Glomerular visceral epithelial cell (primary cell): ENCODE measurements at regions not wholly inside any gene's neighbourhood (a gene's known extent, or its start where the extent isn't known, plus 50 kb on each side); places are given as distances from the start of the nearest gene placed in this dataset.
"Not testable (repeated sequence)": the region's sequence is repeated elsewhere in the genome, so short reads cannot be mapped to it uniquely, and the experiment has no call there.

ENCODE experiments used
- DNase-seq: peaks from one replicate; pipeline ENCODE4 v3.0.0-alpha.2; 2016; ENCODE audit errors: extremely low spot score

DNA sequence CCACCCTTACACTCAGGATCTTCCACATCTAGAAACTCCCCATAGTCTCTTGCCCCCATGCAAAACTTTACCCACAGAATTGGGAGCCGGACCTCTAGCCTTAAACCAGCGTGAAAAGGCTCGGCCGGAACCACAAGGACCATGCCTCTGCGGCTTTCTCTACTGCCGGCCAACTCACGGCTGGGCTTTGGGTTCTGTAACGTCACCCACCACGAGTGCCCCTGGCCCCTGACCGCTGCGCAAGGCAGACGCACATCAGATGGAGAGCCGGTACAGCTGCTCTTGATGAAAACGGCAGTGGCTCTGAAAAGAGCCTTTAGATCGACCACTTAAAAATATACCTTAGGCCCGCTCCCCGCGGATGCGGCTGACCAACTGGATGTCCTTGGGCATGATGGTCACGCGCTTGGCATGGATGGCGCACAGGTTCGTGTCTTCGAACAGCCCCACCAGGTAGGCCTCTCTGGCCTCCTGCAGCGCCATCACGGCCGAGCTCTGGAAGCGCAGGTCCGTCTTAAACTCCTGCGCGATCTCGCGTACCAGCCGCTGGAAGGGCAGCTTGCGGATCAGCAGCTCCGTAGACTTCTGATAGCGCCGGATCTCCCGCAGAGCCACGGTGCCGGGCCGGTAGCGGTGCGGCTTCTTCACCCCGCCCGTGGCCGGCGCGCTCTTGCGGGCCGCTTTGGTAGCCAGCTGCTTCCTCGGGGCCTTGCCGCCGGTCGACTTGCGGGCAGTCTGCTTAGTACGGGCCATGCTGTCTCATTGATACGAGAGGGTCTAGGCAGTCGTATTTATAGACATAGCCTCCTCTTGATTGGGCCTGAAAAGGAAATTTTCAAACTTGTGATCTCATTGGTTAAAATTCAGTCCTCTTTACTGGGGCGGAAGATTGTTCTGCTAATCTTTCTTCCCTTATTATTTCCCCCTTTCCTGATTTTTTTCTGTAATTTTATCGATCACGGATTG is 66.3 kb downstream of the FAM72C start:
- DNase-seq, result peak; percentile 26

GRCh38 chr1:143904622-143904979 is 67.2 kb downstream of the FAM72C start:
- DNase-seq, result not testable (repeated sequence)

DNA sequence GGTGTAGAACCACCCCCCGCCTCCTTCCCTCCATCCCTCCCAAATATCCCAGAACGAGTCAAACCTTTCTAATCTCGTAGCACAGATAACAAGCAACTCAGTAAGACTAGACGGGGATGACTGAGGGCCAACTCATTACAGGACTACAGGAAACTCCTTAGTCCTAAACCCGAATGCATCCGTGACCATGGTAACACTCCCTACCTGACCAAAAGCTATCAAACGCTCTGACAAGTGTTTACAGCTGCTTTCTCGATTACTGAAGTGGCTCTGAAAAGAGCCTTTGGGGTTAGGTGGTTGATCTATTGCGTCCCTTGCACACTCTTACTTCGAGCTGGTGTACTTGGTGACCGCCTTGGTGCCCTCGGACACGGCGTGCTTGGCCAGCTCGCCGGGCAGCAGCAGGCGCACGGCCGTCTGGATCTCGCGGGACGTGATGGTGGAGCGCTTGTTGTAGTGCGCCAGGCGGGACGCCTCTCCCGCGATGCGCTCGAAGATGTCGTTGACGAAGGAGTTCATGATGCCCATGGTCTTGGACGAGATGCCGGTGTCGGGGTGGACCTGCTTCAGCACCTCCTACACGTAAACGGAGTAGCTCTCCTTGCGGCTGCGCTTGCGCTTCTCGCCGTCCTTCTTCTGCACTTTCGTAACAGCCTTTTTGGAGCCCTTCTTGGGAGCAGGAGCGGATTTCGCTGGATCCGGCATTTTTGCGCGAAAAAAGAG is 67.7 kb downstream of the FAM72C start:
- peak; percentile 44 for DNase-seq

GRCh38 chr1:143896377-143896776 is 75.4 kb downstream of the FAM72C start:
- DNase-seq, result not testable (repeated sequence)

DNA sequence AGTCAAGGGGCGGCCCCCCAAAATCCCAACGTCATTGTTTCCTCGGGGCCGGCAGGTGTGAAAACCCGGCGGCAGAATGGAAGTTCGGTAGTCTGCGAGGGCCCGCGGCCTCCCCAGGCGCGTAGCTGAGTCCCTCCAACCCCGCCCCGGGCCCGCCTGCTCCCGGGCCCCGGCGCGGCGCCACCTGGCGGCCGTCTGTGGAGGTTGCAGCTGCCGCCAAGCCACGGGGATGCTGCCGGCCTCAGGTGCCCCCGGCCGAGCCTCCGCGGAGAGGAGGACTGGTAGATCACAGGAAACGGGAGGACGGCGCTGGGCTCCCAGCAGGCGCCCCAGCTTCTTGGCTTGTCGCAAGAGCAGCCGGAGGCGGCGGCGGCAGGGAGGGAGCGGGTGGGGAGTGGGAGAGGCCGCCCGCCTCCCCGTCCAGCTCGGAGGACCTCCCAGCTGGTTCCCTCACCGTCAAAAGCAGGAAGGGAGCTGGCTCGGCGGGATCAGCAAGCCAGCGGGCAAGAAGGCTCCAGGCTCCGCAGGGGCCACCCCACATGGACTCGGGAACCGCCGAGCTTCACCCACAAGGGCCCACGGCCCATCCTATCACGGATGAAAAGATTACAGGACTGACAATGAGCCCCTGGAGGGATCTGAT is 86.7 kb downstream of the FAM72C start:
- DNase-seq, result peak; percentile 52

GRCh38 chr1:143884532-143884931 is 87.3 kb downstream of the FAM72C start:
- not testable (repeated sequence) for DNase-seq

GRCh38 chr1:143879757-143880536 is 91.8 kb downstream of the FAM72C start:
- DNase-seq, result not testable (repeated sequence)

DNA sequence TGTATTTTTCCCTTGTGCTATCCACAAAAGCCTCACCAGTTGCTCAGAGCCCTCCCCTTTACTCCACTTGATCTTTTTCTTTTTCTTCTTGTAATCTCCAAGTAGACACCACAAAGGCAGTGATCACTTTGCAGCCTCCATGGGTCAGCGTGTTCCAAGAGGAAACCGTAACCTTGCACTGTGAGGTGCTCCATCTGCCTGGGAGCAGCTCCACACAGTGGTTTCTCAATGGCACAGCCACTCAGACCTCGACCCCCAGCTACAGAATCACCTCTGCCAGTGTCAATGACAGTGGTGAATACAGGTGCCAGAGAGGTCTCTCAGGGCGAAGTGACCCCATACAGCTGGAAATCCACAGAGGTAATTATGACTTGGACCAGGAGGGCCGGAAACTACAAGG is 95.8 kb downstream of the FAM72C start:
- DNase-seq, result not testable (repeated sequence)

DNA sequence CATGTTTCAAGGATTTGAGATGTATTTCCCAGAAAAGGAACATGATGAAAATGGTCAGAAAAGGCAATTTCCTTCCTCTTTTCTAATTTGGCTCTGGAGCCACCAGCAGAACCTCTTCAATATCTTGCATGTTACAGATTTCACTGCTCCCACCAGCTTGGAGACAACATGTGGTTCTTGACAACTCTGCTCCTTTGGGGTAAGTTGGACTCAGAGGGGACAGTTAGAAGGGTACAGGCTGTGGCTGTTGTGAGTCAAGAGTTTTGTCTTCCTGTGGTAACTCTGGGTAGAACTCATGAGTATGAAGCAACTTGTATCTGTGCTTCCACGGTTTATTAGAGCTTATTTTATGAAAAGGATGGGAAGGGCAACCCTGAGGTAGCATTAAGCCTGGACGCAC is 97.2 kb downstream of the FAM72C start:
- DNase-seq, result not testable (repeated sequence)

DNA sequence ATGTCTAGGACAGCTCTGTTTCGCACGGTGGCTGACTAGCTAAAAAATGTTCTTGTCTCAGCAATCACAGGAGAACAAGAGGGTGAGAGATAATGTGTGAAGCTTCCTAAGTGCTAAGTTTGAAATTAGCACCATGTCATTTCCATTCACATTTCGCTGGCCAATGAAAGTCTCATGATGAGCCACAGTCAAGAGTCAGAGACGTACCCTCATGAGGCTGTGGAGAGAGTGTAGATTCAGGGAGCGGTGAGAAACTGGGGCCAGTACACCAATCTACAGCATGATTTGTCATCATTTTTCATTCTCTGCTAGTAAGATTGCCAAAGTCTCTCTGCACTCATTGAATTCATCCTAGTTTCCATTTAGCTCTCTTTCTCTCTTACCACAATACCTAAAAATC is 98.1 kb downstream of the FAM72C start:
- DNase-seq, result not testable (repeated sequence)

- not testable (repeated sequence) for DNase-seq
These were observed 101.4 kb downstream of the FAM72C start for GRCh38 chr1:143870388-143870787.

DNA sequence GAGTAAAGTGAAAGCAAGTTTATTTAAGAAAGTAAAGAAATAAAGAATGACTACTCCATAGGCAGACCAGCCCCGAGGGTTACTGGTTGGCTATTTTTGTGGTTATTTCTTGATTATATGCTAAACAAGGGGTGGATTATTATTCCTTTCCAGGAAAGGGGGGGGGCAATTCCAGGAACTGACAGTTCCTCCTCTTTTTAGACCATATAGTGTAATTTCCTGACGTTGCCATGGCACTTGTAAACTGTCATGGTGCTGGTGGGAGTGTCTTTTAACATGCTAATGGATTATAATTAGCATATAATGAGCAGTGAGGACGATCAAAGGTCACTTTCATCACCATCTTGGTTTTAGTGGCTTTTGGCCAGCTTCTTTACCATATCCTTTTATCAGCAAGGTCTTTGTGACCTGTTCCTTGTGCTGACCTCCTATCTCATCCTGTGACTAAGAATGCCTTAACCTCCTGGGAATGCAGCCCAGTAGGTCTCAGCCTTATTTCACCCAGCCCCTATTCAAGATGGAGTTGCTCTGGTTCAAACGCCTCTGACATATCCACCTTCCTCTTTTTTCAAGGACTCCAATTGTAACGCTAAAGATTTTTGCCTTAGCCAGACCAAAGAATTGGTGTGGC is 104.1 kb downstream of the FAM72C start:
- not testable (repeated sequence) for DNase-seq

DNA sequence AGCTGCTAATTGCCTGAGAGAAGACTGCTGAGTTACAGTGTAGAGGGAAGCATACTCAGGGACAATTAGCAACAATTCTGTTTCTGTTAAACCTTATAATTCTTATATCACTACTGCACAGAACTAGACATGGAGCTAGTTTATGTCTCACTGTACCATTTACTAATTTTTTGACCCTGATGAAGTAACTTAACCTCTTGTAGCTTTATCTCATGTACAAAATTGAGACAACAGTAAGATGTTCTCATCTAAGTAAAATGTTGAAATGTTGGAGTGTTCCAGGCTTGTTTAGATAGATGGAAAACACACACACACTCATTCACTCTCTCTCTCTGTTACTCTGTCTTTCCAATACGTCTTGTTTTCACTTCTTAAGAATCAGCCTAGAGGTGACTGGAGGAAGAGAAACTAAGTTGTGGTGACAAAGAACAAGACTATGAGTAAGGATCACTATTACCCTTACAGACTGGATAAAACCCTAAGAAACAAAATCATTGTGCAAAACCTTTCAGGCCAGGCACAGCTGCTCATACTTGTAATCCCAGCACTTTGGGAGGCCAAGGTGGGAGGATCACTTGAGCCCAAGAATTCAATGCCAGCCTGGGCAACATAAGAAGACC is 107.8 kb downstream of the FAM72C start:
- not testable (repeated sequence) for DNase-seq

- not testable (repeated sequence) for DNase-seq
These were observed 109.1 kb downstream of the FAM72C start for GRCh38 chr1:143862722-143863121.

GRCh38 chr1:143861306-143861705 is 110.5 kb downstream of the FAM72C start:
- not testable (repeated sequence) for DNase-seq

- DNase-seq, result not testable (repeated sequence)
These were observed 115.9 kb downstream of the FAM72C start for GRCh38 chr1:143855867-143856266.

DNA sequence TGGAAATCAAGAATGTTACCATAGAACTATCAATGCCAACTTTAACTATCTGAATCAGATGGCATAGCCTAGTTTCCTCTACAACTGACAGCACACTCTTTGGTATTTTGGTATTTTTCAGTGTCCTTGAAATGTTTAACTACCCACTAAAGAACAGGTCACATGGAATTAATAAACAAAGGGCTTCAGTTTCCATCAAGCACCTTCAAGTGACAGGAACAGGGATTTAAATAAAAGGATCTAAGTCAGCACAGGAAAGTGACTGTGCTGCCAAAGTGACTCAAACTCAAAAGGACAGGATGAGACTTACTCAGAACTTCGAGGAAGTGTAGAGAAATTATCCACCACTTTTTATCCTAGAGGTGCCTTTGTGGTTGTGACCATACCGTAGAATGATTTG is 117.7 kb downstream of the FAM72C start:
- not testable (repeated sequence) for DNase-seq

- DNase-seq, result not testable (repeated sequence)
These were observed 121.1 kb downstream of the FAM72C start for GRCh38 chr1:143850637-143851036.

- not testable (repeated sequence) for DNase-seq
These were observed 122.9 kb downstream of the FAM72C start for GRCh38 chr1:143848859-143849258.

DNA sequence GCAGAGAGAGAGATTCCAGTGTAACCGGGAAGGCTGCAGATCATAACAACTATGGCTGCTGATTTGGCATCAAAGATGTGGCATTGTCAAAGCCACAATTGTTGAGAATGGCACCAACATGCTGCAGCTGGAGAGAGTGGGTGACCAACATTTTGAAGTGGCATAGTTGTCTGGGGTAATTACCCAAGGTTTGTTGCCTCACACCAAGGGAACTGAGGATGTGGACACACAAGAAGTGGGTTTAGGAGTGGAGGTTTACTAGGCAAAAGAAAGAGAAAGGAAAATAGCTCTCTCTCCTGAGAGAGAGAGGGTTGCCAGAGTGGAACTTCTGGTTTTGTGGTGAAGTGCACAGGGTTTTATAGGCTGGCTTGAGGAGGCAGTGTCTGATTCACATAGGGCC is 126.6 kb downstream of the FAM72C start:
- not testable (repeated sequence) for DNase-seq
